Caco-2 (cell line): ENCODE measurements at regions not wholly inside any gene's neighbourhood (a gene's known extent, or its start where the extent isn't known, plus 50 kb on each side); places are given as distances from the start of the nearest gene placed in this dataset.

Source experiments
- BruUV-seq: library from RNA; stranded (reverse); fragments of 400-500 nt; replicated peaks from 2 replicates; lab custom pipeline; 2021; lab: Mats Ljungman, UMichigan
- CTCF ChIA-PET: fragments of 300-600 bp; sonication (Branson Sonifier 250); formaldehyde crosslinking; loops from one replicate; lab custom pipeline; 2022; ENCODE audit warnings: antibody characterized with exemption; lab: Charles Lee
- POLR2A ChIA-PET: fragments of 300-600 bp; sonication (Branson Sonifier 250); formaldehyde crosslinking; loops from one replicate; lab custom pipeline; 2022; ENCODE audit warnings: antibody characterized with exemption; lab: Charles Lee
- DNase-seq, 2 experiments: peaks; one replicate each; pipeline versions ENCODE4 v3.0.0 to v3.0.0-alpha.2; 2020 to 2022
- H3K27me3 ChIP-seq: replicated peaks from 2 replicates; pipeline ENCODE4 v1.6.0; 2011; ENCODE audit warnings: low read length; ENCODE audit not compliant: control insufficient read depth, insufficient read depth
- H3K36me3 ChIP-seq: 2 replicates; pipeline ENCODE4 v1.5.1; 2011; ENCODE audit warnings: low read length; ENCODE audit not compliant: control insufficient read depth, insufficient read depth
- H3K4me1 ChIP-seq: fragments of 250-450 bp; sonication (Bioruptor Pico); 2 replicates; pipeline ENCODE4 v1.5.1; 2020; ENCODE audit warnings: mild to moderate bottlenecking
- H3K4me3 ChIP-seq: 2 replicates; pipeline ENCODE4 v1.5.1; 2011; ENCODE audit warnings: low read depth, mild to moderate bottlenecking, control low read depth, low read length
- H3K9me3 ChIP-seq: fragments of 250-450 bp; sonication (Bioruptor Pico); 2 replicates; pipeline ENCODE4 v1.5.1; 2020; ENCODE audit warnings: mild to moderate bottlenecking, moderate library complexity
- H3K27ac Mint-ChIP-seq: one replicate; pipeline ENCODE4 v1.8.0; 2022; ENCODE audit warnings: mixed read lengths; ENCODE audit not compliant: unreplicated experiment
- H3K27me3 Mint-ChIP-seq: one replicate; pipeline ENCODE4 v1.8.0; 2022; ENCODE audit warnings: mixed read lengths; ENCODE audit not compliant: insufficient read depth, unreplicated experiment
- H3K36me3 Mint-ChIP-seq: one replicate; pipeline ENCODE4 v1.8.0; 2022; ENCODE audit warnings: mild to moderate bottlenecking, mixed read lengths; ENCODE audit not compliant: insufficient read depth, unreplicated experiment
- H3K4me1 Mint-ChIP-seq: one replicate; pipeline ENCODE4 v1.8.0; 2022; ENCODE audit warnings: low read depth, mixed read lengths; ENCODE audit not compliant: unreplicated experiment
- H3K4me3 Mint-ChIP-seq: one replicate; pipeline ENCODE4 v1.8.0; 2022; ENCODE audit warnings: mild to moderate bottlenecking, moderate library complexity, mixed read lengths; ENCODE audit not compliant: unreplicated experiment
- H3K9me3 Mint-ChIP-seq: one replicate; pipeline ENCODE4 v1.8.0; 2022; ENCODE audit warnings: mixed read lengths; ENCODE audit not compliant: unreplicated experiment
- intact Hi-C: fragments of 100-400 bp; cut with micrococcal nuclease; formaldehyde crosslinking; loops from one replicate; pipeline ENCODE4 v1.10.0; 2022; ENCODE audit not compliant: unreplicated experiment
- TF ChIP-seq, protein P1 (sequence below), 2 experiments: fragments of 200-600 bp in 1 of 2; IDR thresholded peaks; 1 replicate in 1 of 2; 2 replicates in 1 of 2; pipeline versions ENCODE4 v1.5.1 to v1.8.0; 2011 to 2022; ENCODE audit warnings: antibody characterized with exemption in 1 of 2, control low read depth in 1 of 2, inconsistent platforms in 1 of 2, low read depth in 1 of 2, low read length in 1 of 2, mild to moderate bottlenecking in 1 of 2, moderate library complexity in 1 of 2; ENCODE audit not compliant: insufficient read depth in 1 of 2, severe bottlenecking in 1 of 2, unreplicated experiment in 1 of 2

DNA sequence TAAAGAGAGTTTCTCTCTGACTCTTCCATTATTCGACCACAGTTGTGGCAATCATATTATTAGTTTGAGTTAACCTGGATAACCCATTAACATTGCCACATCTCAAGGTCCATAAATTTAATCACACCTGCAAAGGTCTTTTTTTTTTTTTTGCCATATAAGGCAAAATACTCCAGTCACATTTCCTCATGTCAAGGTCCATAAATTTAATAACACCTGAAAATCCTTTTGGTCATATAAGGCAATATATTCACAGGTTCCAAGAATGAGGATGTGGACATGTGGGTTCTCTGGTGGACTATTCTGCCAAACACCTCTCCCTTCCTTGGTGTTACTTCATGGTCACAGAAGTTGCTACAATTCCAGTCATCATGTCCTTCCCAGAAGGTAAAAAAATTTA lies 213.5 kb upstream of the COX7C start:
- intact Hi-C loops, result no loop called here
- Mint-ChIP-seq H3K36me3 (no peaks in the 10 kb centered on the region), H3K27me3 (peaks cover 3% of the 10 kb centered on the region), H3K4me1 (no peaks in the 10 kb centered on the region), H3K4me3 (no peak overlapping the region), H3K27ac (no peak overlapping the region), H3K9me3 (no peaks in the 10 kb centered on the region)
- CTCF ChIA-PET, result no interaction called here
- no TSS peak for BruUV-seq
- POLR2A ChIA-PET, result interaction anchor here (0.6 kb wide), 1 partner anchor 23 kb away, joined by 4 read pairs; no protein-coding TSS in a partner anchor
- H3K27me3 ChIP-seq, result no peaks in the 10 kb centered on the region
- DNase-seq, result no peak
- H3K4me1 ChIP-seq, result no peaks in the 10 kb centered on the region
- TF ChIP-seq, protein P1, sequence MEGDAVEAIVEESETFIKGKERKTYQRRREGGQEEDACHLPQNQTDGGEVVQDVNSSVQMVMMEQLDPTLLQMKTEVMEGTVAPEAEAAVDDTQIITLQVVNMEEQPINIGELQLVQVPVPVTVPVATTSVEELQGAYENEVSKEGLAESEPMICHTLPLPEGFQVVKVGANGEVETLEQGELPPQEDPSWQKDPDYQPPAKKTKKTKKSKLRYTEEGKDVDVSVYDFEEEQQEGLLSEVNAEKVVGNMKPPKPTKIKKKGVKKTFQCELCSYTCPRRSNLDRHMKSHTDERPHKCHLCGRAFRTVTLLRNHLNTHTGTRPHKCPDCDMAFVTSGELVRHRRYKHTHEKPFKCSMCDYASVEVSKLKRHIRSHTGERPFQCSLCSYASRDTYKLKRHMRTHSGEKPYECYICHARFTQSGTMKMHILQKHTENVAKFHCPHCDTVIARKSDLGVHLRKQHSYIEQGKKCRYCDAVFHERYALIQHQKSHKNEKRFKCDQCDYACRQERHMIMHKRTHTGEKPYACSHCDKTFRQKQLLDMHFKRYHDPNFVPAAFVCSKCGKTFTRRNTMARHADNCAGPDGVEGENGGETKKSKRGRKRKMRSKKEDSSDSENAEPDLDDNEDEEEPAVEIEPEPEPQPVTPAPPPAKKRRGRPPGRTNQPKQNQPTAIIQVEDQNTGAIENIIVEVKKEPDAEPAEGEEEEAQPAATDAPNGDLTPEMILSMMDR (IDR thresholded peaks at IDR 0.05; ENCODE audit: insufficient read depth in 1 of 2, low read depth in 1 of 2, low read length in 1 of 2, severe bottlenecking in 1 of 2, unreplicated experiment in 1 of 2), result no peak
- H3K4me3 ChIP-seq, result no peak overlapping the region
- H3K9me3 ChIP-seq, result no peaks in the 10 kb centered on the region
- no peaks in the 10 kb centered on the region for H3K36me3 ChIP-seq

DNA sequence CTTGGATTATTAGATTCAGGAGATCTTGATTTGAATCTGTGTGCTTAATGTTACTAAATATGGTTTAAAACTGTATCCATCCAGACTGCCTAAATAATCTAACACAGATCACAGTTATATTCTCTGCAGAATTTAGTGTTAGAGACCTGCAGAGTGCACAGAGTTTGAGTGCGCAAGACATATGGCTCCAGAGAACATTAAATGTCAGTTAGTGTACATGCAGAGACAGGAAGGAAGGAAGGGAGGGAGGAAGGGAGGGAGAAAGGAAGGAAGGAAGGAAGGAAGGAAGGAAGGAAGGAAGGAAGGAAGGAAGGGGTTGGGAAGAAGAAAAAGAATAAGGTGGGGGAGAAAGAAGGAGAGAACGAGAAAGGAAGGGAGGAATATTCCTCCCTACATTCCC lies 210.0 kb upstream of the COX7C start:
- POLR2A ChIA-PET, result no interaction called here
- Mint-ChIP-seq H3K4me1 (no peaks in the 10 kb centered on the region), H3K27me3 (no peaks in the 10 kb centered on the region)

DNA sequence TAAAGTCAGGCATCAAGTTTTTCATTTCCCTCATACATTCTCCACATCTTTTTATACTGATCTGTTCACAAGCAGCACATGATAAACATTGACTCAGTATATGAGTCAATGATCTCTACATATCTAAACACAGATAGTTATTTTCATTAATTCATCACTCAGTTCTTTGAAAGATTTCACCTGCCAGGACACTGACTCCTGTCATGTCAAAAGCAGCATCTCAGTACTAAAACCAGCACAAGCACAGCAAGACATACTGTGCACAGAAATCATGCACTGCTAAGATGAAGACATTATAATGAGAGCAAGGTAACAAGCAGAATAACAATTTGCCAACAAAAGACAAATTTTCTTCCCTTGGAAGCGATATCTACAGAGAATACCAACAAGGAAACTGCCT lies 206.1 kb upstream of the COX7C start:
- TF ChIP-seq, protein P1 (IDR thresholded peaks at IDR 0.05; ENCODE audit: insufficient read depth in 1 of 2, low read depth in 1 of 2, low read length in 1 of 2, severe bottlenecking in 1 of 2, unreplicated experiment in 1 of 2), result no peak
- CTCF ChIA-PET, result no interaction called here
- Histone ChIP-seq H3K27me3 (no peaks in the 10 kb centered on the region), H3K4me3 (no peak overlapping the region), H3K4me1 (no peaks in the 10 kb centered on the region), H3K36me3 (no peaks in the 10 kb centered on the region), H3K9me3 (no peaks in the 10 kb centered on the region)
- Mint-ChIP-seq H3K9me3 (no peaks in the 10 kb centered on the region), H3K36me3 (no peaks in the 10 kb centered on the region), H3K27me3 (no peaks in the 10 kb centered on the region), H3K27ac (no peak overlapping the region), H3K4me3 (no peak overlapping the region), H3K4me1 (no peaks in the 10 kb centered on the region)
- DNase-seq, result no peak
- intact Hi-C loops, result no loop called here
- POLR2A ChIA-PET, result no interaction called here
- BruUV-seq, result no TSS peak

More for the DNA sequence above, 210.0 kb upstream of the COX7C start:
- no TSS peak for BruUV-seq
- no peak overlapping the region for H3K27ac Mint-ChIP-seq
- no peaks in the 10 kb centered on the region for H3K9me3 Mint-ChIP-seq
- no peak overlapping the region for H3K4me3 Mint-ChIP-seq
- DNase-seq, result no peak
- no peaks in the 10 kb centered on the region for H3K4me1 ChIP-seq
- no peaks in the 10 kb centered on the region for H3K27me3 ChIP-seq
- CTCF ChIA-PET, result no interaction called here
- no peaks in the 10 kb centered on the region for H3K9me3 ChIP-seq
- intact Hi-C loops, result no loop called here
- no peaks in the 10 kb centered on the region for H3K36me3 ChIP-seq
- TF ChIP-seq, protein P1 (IDR thresholded peaks at IDR 0.05; ENCODE audit: insufficient read depth in 1 of 2, low read depth in 1 of 2, low read length in 1 of 2, severe bottlenecking in 1 of 2, unreplicated experiment in 1 of 2), result no peak
- H3K36me3 Mint-ChIP-seq, result no peaks in the 10 kb centered on the region
- no peak overlapping the region for H3K4me3 ChIP-seq
